NCI-H128 (cell line): ENCODE measurements at regions not wholly inside any gene's neighbourhood (a gene's known extent, or its start where the extent isn't known, plus 50 kb on each side); places are given as distances from the start of the nearest gene placed in this dataset.
"Not testable (repeated sequence)": the region's sequence is repeated elsewhere in the genome, so short reads cannot be mapped to it uniquely, and the experiment has no call there.

Experiments used
- DNase-seq: peaks from one replicate; lab custom pipeline; 2025; ENCODE audit not compliant: unreplicated experiment; lab: John Stamatoyannopoulos, UW

DNA sequence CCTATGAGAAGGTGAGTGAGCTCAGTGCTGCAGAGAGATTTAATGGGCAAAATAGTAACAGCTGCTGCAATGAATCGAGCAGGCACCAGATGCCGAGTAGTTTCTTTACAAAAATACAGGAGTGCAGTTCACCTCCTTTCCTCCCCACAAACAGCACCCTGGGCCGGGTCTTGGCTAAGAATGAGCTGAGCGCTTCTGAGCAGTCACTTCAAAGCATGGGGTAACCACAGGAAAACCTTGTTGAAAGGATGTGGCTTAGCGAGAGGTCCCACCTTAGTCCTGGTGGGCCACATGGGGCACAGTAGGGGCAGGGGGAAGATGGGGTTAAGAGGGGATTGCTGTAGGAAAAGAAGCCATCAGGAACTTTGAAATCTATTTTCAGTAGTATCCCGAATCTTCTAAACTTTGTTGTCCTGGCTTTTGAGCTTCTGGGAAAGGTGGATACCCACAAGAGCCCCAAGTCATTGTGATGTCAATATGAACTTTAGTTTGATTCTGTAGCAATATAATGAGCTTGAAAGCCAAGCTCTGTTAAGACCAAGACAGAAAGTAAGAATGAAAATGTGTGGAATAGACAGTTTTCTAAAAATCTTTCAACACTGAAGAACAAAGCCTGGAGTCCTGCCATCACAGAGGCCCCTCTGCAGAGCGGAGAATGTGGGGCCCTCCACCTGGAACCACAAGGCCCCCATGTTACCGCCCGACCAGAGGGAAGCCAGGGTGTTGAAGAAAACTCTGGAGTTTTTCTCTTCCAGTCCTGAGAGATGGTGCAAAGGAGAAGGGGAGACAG, 101.0 kb upstream of the ZNF236 start:
- DNase-seq, result no peak

DNA sequence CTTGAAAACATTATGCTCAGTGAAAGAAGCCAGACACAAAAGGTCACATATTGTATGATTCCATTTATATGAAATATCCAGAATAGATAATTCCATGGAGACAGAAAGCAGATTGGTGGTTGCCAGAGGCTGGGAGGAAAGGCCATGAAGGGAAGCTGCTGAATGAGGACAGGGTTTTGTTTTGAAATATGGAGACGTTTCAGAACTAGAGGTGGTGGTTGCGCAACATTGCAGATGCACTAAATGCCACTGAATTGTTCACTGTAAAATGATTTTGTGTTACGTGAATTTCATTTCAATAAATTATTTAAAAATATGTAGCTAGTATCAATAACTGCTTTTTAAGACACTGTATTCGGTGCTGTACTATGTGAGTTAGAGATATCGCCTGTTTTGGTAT, 101.7 kb upstream of the ZNF236 start:
- DNase-seq, result no peak

DNA sequence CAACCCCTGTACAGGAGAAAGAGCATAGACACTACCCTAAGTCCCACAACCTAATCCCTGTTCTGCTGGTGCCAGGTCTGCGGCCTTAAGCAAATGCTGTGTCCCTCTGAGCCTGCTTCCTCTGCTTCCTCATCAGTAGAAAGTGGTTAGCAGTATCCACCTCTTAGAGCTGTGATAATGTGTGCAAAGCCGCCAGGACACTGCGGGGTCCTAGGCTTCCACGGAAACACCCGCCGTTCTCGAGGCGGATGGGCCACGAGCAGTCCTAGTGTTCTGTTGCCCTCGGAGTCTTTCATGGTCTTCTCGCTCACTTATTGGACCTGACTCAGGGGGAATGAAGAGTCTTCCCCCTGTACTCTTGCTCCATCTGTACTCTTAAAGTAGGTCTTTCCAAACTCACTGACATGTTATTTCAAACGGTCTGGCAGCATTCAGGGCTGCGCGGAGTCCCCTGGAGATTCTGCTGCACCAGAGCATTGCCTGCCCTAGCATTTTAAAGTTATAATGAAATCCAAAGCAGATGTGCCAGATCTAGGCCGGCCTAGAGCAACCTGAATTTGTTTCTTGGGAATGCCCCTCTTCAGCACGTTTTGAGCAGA, 107.2 kb upstream of the ZNF236 start:
- DNase-seq, result no peak

- DNase-seq, result no peak
Observed at GRCh38 chr18:76713432-76713831, 108.9 kb upstream of the ZNF236 start.

GRCh38 chr18:76712511-76713140, 109.7 kb upstream of the ZNF236 start:
- no peak for DNase-seq

DNA sequence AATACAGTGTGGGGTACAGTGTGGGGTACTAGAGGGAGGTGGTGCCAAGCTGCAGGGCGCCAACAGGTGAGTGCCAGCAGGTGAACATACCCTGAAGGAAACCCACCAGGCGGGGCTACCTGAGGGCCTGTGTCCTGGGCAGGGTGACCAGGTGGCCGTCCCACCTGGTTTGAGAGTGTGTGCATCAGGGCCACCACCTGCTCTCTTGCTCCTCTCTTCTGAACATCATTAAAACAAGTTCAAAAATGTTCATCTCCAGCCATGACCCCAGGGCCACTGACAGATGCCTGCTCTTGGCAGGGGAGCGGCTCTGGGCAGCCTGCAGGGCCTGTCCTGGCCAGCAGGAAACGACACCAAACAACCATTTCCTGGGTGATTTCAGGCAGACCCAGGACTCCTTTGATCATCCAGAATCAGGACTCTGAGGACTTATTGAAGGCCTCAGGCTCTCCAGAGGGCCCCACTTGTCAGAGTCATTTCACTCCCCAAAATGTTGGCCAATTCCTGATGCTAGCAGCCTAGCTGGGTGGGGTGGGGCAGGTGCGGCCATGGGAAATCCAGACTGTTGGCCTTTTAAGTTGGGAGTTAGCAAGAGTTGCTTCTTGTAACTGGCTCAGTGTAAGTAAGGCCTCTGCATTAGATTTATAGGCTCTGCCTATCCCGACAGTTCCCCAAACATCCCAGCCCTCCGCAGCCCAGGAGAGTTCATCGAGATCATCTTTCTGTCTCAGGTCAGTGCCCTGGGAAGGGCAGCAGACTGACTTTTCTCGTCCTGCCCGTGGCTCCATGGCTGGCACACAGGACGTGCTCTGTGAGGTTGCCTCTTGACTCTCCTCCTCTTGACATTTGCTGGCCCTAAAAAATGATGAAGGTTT, 111.5 kb upstream of the ZNF236 start:
- DNase-seq, result no peak

- peak; percentile 25 for DNase-seq
Observed at GRCh38 chr18:76709659-76710645, 112.4 kb upstream of the ZNF236 start.

DNA sequence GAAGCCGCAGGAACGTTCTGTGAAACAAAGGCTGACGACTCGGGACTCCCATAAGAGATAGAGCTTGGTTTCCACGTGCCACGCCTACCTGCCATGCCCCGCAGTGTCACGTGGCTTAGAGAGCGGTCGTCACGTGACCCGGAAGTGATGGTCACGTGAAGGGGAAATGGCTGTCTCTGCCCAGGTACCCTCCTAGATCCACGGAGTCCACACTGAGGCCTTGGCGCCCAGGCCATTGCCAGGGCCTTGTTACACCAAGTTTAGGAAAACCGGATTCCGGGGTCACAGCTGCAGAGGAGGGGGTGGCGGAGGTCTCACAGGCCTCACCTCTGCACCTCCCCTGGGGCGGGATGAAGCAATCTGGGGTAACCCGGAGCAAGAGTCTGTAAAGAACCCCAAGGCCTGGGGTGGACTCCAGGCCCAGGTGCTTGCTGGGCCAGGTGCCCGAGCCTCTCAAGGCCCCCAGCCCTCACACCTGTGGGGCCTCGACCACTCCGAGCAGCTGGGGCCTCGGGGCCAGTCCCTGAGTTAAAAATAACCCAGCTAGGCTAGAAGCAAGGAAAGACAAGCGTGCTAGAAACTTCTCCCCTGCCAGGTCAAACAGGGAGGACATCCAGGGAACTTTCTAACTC, 113.5 kb upstream of the ZNF236 start:
- DNase-seq, result no peak

- DNase-seq, result no peak
Observed at GRCh38 chr18:76708071-76708721, 114.2 kb upstream of the ZNF236 start.

- DNase-seq, result no peak
Observed at GRCh38 chr18:76707534-76707933, 114.8 kb upstream of the ZNF236 start.

DNA sequence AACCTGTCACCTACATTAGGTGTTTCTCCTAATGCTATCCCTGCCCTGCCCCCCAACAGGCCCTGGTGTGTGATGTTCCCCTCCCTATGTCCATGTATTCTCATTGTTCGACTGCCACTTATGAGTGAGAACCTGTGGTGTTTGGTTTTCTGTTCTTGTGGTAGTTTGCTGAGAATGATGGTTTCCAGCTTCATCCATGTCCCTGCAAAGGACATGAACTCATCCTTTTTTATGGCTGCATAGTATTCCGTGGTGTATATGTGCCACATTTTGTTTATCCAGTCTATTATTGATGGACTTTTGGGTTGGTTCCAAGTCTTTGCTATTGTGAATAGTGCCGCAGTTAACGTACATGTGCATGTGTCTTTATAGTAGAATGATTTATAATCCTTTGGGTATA, 117.8 kb upstream of the ZNF236 start:
- DNase-seq, result not testable (repeated sequence)

- DNase-seq, result no peak
Observed at GRCh38 chr18:76699923-76700322, 122.4 kb upstream of the ZNF236 start.

DNA sequence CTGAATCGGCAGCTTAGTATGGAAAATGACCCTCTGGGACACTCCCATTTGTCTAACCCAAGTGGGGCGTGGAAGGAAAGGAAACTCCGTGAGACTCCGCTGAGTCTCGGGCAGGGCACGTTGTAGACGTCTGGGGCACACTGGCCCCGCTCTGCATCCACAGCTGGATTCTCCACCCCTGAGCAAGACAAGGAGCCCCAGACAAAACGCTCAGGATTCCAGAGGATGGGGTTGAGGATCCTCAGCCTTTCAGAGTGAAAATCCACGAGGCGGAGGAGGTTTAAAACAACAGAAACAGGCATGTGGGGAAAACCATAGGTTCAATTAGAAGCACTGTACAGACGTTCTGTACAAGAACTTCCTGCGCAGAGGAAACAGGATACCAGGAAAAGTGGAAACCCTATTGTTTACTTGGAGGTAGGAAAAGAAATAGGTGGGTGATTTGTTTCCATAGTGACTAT, 124.9 kb upstream of the ZNF236 start:
- no peak for DNase-seq

DNA sequence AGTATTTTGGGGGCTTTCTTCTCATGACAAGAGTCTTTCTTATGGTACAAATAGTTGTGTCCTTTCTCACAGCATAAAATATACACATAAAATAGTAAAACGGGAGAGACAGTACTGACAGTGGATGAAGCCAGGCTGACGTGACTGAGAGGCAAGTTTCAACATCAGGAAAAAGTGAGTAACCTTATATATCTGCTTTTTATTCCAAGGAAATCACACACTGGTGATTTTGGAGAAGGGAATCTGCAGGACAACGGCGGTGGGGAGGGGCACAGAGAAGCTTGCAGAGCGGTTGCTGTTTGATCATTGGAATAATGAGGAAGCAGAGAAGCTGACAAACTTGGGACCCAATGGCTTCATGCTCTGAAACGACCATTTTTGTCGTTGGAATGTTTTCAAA, 130.6 kb upstream of the ZNF236 start:
- no peak for DNase-seq

- no peak for DNase-seq
Observed at GRCh38 chr18:76689646-76690264, 132.6 kb upstream of the ZNF236 start.

DNA sequence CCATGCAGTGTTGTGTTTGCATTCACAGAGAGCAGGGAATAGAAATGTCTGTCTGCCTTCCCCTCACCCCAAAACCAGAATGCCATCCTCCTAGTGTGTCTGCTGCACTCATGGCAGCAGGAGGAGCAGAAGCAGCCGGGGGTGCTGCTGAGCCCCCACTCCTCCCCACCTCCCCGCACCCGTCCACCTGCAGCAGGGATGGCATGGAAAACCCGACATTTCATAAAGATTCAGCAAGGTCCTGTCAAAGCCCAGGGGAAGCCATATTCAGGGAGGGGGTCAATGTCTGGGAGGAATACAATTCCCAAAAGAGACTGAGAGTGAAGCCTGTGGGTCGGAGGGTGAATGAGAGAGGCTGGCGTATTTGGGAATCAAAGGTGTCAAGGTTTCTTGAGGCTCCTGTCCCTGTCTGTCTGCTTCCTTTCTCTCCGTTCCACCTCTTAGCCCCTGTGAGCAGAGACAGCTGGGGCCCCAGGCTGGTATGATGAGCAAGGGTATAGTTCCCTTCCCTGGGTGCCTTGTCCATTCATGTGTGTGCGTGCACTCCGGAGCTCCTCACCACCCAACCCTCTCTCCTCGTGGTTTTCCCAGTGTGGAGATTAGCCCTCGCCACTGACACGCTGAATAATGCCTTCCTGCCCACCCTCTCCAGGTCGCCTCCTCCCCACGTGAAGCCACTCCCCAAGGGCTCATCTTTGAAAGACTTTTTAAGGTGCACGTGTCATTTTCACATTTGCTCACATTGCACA, 133.5 kb upstream of the ZNF236 start:
- no peak for DNase-seq

GRCh38 chr18:76687304-76687962, 134.9 kb upstream of the ZNF236 start:
- DNase-seq, result no peak
